Keratinocyte (primary cell): ENCODE measurements at regions not wholly inside any gene's neighbourhood (a gene's known extent, or its start where the extent isn't known, plus 50 kb on each side); places are given as distances from the start of the nearest gene placed in this dataset.

Experiments
- CTCF ChIP-seq, 3 experiments: IDR thresholded peaks in 1 of 3; conservative IDR thresholded peaks in 1 of 3; optimal IDR thresholded peaks in 1 of 3; 2 replicates in 2 of 3; 3 replicates in 1 of 3; pipeline versions ENCODE3 to v1.5.1; 2011; ENCODE audit warnings: low read length in 3 of 3, mild to moderate bottlenecking in 3 of 3, moderate library complexity in 2 of 3, control low read depth in 1 of 3, inconsistent platforms in 1 of 3; ENCODE audit not compliant: insufficient read depth in 2 of 3; ENCODE audit errors: extremely low read depth in 1 of 3
- EZH2 ChIP-seq: IDR thresholded peaks from one replicate; pipeline ENCODE4 v1.6.1; 2012; ENCODE audit warnings: inconsistent platforms, mild to moderate bottlenecking, low read length, moderate library complexity

GRCh38 chr6:74167511-74167910 lies 471.5 kb downstream of the CD109 start:
- TF ChIP-seq CTCF (optimal IDR thresholded peaks at IDR 0.05 in 1 of 3, IDR thresholded peaks at IDR 0.05 in 1 of 3, conservative IDR thresholded peaks at IDR 0.05 in 1 of 3; ENCODE audit: extremely low read depth in 1 of 3, insufficient read depth in 2 of 3, low read length in 3 of 3), result no peak
- no peak for TF ChIP-seq EZH2
